Keratinocyte (primary cell): ENCODE measurements at regions not wholly inside any gene's neighbourhood (a gene's known extent, or its start where the extent isn't known, plus 50 kb on each side); places are given as distances from the start of the nearest gene placed in this dataset.

Experiments
- DNase-seq: peaks from one replicate; pipeline ENCODE4 v3.0.0-alpha.2; 2011; ENCODE audit warnings: low read depth, missing footprints, low spot score
- FAIRE-seq: peaks from 2 replicates; lab custom pipeline; 2011; peaks lifted over from hg19 to GRCh38; lab: Jason Lieb, UNC
- H2AFZ ChIP-seq: 2 replicates; pipeline ENCODE4 v1.6.0; 2012; ENCODE audit warnings: low read length, control low read depth, inconsistent platforms; ENCODE audit not compliant: control insufficient read depth
- H3K27ac ChIP-seq: 2 replicates; pipeline ENCODE4 v1.5.1; 2011; ENCODE audit warnings: low read length; ENCODE audit not compliant: control insufficient read depth, insufficient read depth
- H3K27me3 ChIP-seq: 3 replicates; pipeline ENCODE4 v1.6.0; 2011; ENCODE audit warnings: low read length; ENCODE audit not compliant: control insufficient read depth, insufficient read depth; ENCODE audit errors: extremely low read depth
- H3K36me3 ChIP-seq, 2 experiments: 2 replicates in 1 of 2; 3 replicates in 1 of 2; pipeline ENCODE4 v1.5.1; 2011; ENCODE audit warnings: low read length in 2 of 2, mild to moderate bottlenecking in 1 of 2; ENCODE audit not compliant: control insufficient read depth in 2 of 2, insufficient read depth in 2 of 2; ENCODE audit errors: extremely low read depth in 1 of 2
- H3K4me1 ChIP-seq: 3 replicates; pipeline ENCODE4 v1.5.1; 2011; ENCODE audit warnings: low read length; ENCODE audit not compliant: control insufficient read depth, insufficient read depth; ENCODE audit errors: extremely low read depth
- H3K4me2 ChIP-seq: 3 replicates; pipeline ENCODE4 v1.6.0; 2011; ENCODE audit warnings: low read depth, low read length; ENCODE audit not compliant: control insufficient read depth, insufficient read depth; ENCODE audit errors: extremely low read depth
- H3K4me3 ChIP-seq, 3 experiments: fragments of 200-600 bp in 1 of 3; sonication (generic) in 1 of 3; 2 replicates in 2 of 3; 3 replicates in 1 of 3; pipeline ENCODE4 v1.5.1; 2011 to 2016; ENCODE audit warnings: low read length in 3 of 3, mild to moderate bottlenecking in 3 of 3, control low read depth in 2 of 3, inconsistent platforms in 1 of 3, low read depth in 1 of 3, mixed read lengths in 1 of 3, mixed run types in 1 of 3, moderate library complexity in 1 of 3; ENCODE audit not compliant: control insufficient read depth in 2 of 3, insufficient read depth in 2 of 3; ENCODE audit errors: extremely low read depth in 1 of 3
- H3K79me2 ChIP-seq: 2 replicates; pipeline ENCODE4 v1.6.0; 2012; ENCODE audit warnings: low read length; ENCODE audit not compliant: control insufficient read depth, insufficient read depth
- H3K9ac ChIP-seq: 3 replicates; pipeline ENCODE4 v1.6.0; 2011; ENCODE audit warnings: low read length; ENCODE audit not compliant: control insufficient read depth, insufficient read depth; ENCODE audit errors: extremely low read depth
- H3K9me1 ChIP-seq: 3 replicates; pipeline ENCODE4 v1.6.0; 2011; ENCODE audit warnings: low read length; ENCODE audit not compliant: control insufficient read depth, insufficient read depth; ENCODE audit errors: extremely low read depth
- H3K9me3 ChIP-seq: 2 replicates; pipeline ENCODE4 v1.5.1; 2012; ENCODE audit warnings: low read depth, low read length; ENCODE audit not compliant: control insufficient read depth
- H4K20me1 ChIP-seq: 3 replicates; pipeline ENCODE4 v1.6.0; 2011; ENCODE audit warnings: low read length; ENCODE audit not compliant: control insufficient read depth, insufficient read depth; ENCODE audit errors: extremely low read depth
- CTCF ChIP-seq, 3 experiments: IDR thresholded peaks in 1 of 3; conservative IDR thresholded peaks in 1 of 3; optimal IDR thresholded peaks in 1 of 3; 2 replicates in 2 of 3; 3 replicates in 1 of 3; pipeline versions ENCODE3 to v1.5.1; 2011; ENCODE audit warnings: low read length in 3 of 3, mild to moderate bottlenecking in 3 of 3, moderate library complexity in 2 of 3, control low read depth in 1 of 3, inconsistent platforms in 1 of 3; ENCODE audit not compliant: insufficient read depth in 2 of 3; ENCODE audit errors: extremely low read depth in 1 of 3
- EZH2 ChIP-seq: IDR thresholded peaks from one replicate; pipeline ENCODE4 v1.6.1; 2012; ENCODE audit warnings: inconsistent platforms, mild to moderate bottlenecking, low read length, moderate library complexity
- dilution Hi-C: fragments of 300-500 bp; cut with MboI; formaldehyde crosslinking; loops from one replicate; pipeline ENCODE4 v1.7.0; 2020; ENCODE audit warnings: low sequenced_read_pairs; ENCODE audit not compliant: extremely low pct_ligation_motif_present

- Histone ChIP-seq H2AFZ (no peak overlapping the region), H3K4me1 (peaks cover 8% of the 10 kb centered on the region), H3K4me3 (no peak overlapping the region), H3K79me2 (no peaks in the 10 kb centered on the region), H3K9me3 (no peaks in the 10 kb centered on the region), H3K27me3 (no peaks in the 10 kb centered on the region), H3K9ac (no peak overlapping the region), H3K9me1 (no peaks in the 10 kb centered on the region), H3K36me3 (no peaks in the 10 kb centered on the region), H4K20me1 (no peaks in the 10 kb centered on the region), H3K27ac (no peak overlapping the region), H3K4me2 (no peak overlapping the region)
- no peak for TF ChIP-seq EZH2
- no peak for TF ChIP-seq CTCF (optimal IDR thresholded peaks at IDR 0.05 in 1 of 3, IDR thresholded peaks at IDR 0.05 in 1 of 3, conservative IDR thresholded peaks at IDR 0.05 in 1 of 3; ENCODE audit: extremely low read depth in 1 of 3, insufficient read depth in 2 of 3, low read length in 3 of 3)
- dilution Hi-C loops = no loop called here
- DNase-seq (no peak), FAIRE-seq (no peak)
These were observed 322.2 kb upstream of the USP25 start for GRCh38 chr21:15407585-15407984.

GRCh38 chr21:15408089-15408488, 321.7 kb upstream of the USP25 start:
- no peak for FAIRE-seq
- no peaks in the 10 kb centered on the region for H3K9me1 ChIP-seq
- no peak for TF ChIP-seq CTCF (optimal IDR thresholded peaks at IDR 0.05 in 1 of 3, IDR thresholded peaks at IDR 0.05 in 1 of 3, conservative IDR thresholded peaks at IDR 0.05 in 1 of 3; ENCODE audit: extremely low read depth in 1 of 3, insufficient read depth in 2 of 3, low read length in 3 of 3)
- TF ChIP-seq EZH2 = no peak

More at GRCh38 chr21:15408089-15408488, 321.7 kb upstream of the USP25 start:
- Histone ChIP-seq H4K20me1 (no peaks in the 10 kb centered on the region), H3K9me3 (no peaks in the 10 kb centered on the region), H3K4me2 (no peak overlapping the region), H3K27me3 (no peaks in the 10 kb centered on the region), H3K79me2 (no peaks in the 10 kb centered on the region), H3K27ac (no peak overlapping the region), H3K36me3 (no peaks in the 10 kb centered on the region), H3K9ac (no peak overlapping the region), H3K4me1 (peaks cover 8% of the 10 kb centered on the region), H3K4me3 (no peak overlapping the region), H2AFZ (no peak overlapping the region)
- dilution Hi-C loops = no loop called here
- no peak for DNase-seq
